PC-3 (cell line): ENCODE measurements at regions not wholly inside any gene's neighbourhood (a gene's known extent, or its start where the extent isn't known, plus 50 kb on each side); places are given as distances from the start of the nearest gene placed in this dataset.

Experiments
- CTCF ChIP-seq: fragments of 300-600 bp; sonication (generic); conservative IDR thresholded peaks from 2 replicates; pipeline ENCODE4 v1.5.1; 2017; ENCODE audit warnings: antibody characterized with exemption, low read depth, mild to moderate bottlenecking, low read length
- EZH2 ChIP-seq: fragments of 300-600 bp; sonication (generic); IDR thresholded peaks from one replicate; pipeline ENCODE4 v1.6.1; 2017; ENCODE audit warnings: antibody characterized with exemption, mild to moderate bottlenecking, low read length; ENCODE audit not compliant: unreplicated experiment

- no peak for TF ChIP-seq CTCF
- TF ChIP-seq EZH2 = no peak
Measured at GRCh38 chr16:79493911-79494310, 106.6 kb downstream of the MAF start.
